HG03025 (cell line): ENCODE measurements at regions not wholly inside any gene's neighbourhood (a gene's known extent, or its start where the extent isn't known, plus 50 kb on each side); places are given as distances from the start of the nearest gene placed in this dataset.
"Not testable (repeated sequence)": the region's sequence is repeated elsewhere in the genome, so short reads cannot be mapped to it uniquely, and the experiment has no call there.

Experiments
- ATAC-seq: cut with Tn5 transposase; IDR thresholded peaks from one replicate; pipeline ENCODE4 v1.9.1; 2021; ENCODE audit warnings: mild to moderate bottlenecking, moderate library complexity; ENCODE audit not compliant: unreplicated experiment, low FRiP score

- not testable (repeated sequence) for ATAC-seq
Measured at GRCh38 chr6:166846446-166847142, 109.8 kb downstream of the RNASET2 start.

DNA sequence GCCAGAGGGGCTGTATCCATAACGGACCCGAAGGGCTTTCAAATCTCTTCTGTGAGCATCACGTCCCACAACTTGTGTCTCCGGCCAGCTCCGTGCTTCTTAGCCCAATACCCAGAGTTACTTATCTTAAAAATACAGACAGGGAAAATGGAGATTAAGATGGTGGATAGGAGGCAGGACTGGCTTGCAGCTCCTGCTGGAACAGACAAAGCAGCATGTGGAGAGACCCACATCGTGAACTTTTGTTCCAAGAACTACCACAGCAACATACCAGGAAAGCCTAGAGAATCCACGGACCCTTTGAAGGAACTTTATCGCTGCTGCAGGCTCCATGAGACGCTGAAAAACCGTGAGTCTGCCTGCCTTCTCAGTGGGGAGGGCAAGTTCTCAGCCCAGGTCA is 113.7 kb downstream of the RNASET2 start:
- ATAC-seq: no peak

- no peak for ATAC-seq
Measured at GRCh38 chr6:166841216-166841615, 115.1 kb downstream of the RNASET2 start.

- ATAC-seq: no peak
Measured at GRCh38 chr6:166839569-166839968, 116.8 kb downstream of the RNASET2 start.

GRCh38 chr6:166838987-166839386 is 117.4 kb downstream of the RNASET2 start:
- no peak for ATAC-seq

DNA sequence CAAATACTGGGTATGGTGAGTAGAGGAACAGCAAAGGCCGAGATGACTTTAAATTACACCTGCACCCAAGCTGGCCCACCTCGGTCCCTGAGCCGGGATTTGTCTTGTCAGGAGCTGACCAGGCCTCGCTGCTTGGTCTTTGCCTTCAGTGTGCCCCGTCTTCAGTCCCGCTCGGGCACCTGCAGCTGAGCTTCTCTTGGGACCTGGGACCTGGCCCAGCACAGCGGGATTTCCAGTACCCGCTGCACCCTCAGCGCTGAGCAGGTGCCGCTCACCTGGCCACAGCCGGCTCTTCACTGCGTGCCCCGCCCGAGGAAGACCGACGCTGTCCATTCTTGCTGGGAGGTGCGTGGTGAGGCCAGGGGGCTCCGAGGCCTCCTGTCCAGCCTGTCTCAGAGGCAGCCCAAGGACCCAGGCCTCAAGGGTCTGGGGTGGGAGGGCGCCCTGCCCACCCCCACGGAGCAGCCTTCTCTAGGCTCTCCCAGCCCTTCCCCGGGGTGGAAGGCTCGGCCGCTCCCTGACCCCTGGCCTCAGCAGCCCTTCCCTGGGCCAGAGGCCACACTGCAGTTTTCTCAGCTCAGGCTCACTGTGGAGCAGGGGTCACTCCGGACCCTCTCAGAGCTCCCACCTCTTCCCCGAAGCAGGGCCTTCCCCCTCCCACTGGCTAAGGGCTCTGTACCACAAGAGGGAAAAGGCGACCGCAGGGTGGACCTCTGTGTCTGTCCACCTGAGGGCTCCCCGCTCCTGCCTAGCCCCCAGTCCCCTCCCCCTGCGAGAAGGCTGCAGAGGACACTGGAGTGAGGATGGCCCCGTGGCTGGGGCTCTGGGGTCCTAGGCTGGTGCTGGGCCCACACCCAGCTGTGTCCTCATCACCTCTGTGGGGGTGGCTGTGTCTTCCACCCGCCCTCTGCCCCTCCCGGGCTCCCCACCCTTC is 119.3 kb downstream of the RNASET2 start:
- ATAC-seq: no peak

DNA sequence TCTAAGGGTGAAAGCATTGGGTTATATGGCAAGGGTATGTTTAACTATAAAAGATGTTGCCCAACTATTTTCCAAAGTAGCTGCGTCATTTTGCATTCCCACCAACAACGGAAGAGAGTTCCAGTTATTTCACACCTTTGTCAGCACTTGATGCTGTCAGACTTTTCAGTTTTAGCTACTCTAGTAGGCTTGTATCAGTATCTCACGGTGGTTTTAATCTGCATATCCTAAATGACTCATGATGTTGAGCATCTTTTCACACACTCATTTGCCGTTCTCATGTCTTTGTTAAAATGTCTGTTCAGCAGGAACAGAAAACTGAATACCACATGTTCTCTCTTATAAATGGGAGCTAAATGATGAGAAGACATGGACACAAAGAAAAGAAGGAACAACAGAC is 122.3 kb downstream of the RNASET2 start:
- no peak for ATAC-seq

DNA sequence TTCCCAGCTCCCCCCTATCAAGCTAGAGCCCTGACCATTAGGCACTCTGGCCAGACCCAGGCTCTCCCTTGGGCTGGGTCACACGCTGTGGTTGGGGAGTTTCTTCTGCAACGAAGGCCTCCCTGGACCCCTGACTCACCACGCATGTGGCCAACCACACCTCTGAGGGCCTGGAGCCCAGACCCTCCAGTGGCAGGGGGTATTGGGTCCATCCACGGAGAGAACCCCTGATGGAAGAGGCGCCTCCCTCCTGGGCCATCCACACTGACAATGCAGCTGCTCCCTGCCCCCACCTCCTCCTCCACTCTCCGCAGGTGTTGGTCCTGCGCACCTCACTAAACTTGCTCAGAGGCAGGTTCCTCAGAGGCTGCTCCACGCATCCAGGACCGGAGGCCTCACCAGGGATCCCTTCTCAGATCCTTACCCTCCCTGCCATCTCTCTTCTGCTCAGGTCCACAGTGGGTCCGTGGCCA is 125.4 kb downstream of the RNASET2 start:
- ATAC-seq: peak; percentile 13

- peak; percentile 92 for ATAC-seq
Measured at GRCh38 chr6:166830185-166830890, 126.0 kb downstream of the RNASET2 start.

GRCh38 chr6:166826264-166826663 is 130.1 kb downstream of the RNASET2 start:
- no peak for ATAC-seq

DNA sequence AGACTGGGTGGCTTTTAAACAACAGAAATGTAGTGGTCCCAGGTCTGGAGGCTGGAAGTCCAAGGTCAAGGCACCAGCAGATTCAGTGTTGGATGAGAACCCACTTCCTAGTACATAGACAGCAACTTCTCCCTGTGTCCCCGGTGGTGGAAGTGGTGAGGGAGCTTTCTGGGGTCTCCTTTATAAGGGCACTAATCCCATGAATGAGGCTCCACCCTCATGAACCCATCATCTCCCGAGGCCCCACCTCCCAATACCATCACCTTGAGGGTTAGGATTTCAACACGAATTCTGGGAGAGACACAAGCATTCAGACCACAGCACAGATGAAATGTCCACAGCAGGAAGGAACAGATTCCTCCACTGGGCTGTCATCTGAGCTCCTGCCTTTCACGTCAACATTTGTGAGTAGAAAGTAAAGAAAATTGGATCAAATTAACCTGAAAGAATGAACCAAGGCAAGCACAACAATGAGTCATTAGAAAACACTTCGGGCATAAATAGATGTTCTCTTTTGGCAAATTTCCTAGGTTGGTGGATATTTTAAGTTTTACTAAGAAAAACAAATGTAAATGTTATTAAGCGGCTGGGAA is 130.7 kb downstream of the RNASET2 start:
- no peak for ATAC-seq

DNA sequence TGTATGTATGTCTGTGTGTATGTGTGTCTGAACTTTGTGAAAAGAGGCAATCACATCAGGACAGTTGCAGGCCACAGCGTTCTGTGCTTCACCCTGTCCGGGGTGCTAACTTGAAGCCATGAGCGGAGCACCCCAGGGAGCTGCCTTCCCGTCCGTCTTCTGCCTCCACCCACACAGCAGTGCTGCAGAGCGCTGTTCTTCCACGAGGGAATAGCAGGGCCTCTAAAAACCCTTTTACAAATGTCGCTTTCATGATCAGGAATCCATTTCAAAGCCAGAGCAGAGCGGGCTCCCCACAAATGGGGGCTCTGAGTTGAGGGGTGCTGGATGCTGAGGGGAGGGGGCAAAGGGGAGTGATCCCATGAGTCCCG is 131.5 kb downstream of the RNASET2 start:
- no peak for ATAC-seq

DNA sequence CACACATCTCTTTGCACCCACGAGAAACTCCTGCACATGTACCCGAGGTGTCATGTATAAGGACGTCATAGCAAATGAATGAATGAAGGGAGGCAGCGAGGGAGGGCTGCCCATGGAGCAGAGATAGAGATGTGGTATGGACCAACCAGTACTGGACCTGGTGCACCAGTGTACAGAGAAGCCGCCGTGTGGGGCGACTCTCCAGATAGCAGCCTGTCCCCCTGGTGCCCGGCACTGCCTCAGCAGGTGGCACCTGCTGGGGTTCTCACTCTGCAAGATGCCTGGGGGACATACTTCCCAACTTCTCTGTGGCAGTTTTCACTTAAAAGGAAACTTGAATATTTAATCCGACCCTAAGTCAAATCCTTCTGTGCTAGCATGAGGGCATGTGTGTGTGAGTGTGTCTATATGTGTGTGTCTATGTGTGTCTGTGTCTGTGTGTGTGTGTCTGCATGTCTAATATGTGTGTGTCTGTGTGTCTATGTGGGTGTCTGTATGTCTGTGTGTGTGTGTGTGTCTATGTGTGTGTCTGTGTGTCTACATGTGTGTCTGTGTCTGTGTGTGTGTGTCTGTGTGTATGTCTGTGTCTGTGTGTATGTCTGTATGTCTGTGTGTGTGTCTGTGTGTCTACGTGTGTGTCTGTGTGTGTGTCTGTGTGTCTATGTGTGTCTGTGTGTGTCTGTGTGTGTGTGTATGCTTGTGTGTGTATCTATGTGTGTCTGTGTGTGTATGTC is 132.0 kb downstream of the RNASET2 start:
- ATAC-seq: no peak

DNA sequence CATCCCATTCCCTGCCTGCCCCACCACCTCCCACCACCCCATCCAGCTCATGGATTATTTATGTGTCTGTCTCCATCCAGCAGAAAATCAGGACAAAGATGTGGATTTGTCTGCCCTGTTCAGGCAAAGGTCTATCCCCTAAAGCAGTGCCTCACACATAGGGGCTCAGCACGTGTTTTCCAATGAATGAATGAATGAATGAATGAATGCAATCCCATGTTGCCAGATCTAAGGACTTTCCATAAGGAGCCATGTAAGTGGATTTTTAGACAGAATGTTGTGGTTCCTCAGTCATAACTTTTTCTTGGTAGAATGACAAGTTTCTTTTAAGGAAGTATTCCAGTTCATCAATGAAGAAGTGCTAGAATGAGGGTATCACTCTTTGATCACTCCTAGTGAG is 133.7 kb downstream of the RNASET2 start:
- ATAC-seq: no peak

GRCh38 chr6:166820483-166820882 is 135.9 kb downstream of the RNASET2 start:
- no peak for ATAC-seq

DNA sequence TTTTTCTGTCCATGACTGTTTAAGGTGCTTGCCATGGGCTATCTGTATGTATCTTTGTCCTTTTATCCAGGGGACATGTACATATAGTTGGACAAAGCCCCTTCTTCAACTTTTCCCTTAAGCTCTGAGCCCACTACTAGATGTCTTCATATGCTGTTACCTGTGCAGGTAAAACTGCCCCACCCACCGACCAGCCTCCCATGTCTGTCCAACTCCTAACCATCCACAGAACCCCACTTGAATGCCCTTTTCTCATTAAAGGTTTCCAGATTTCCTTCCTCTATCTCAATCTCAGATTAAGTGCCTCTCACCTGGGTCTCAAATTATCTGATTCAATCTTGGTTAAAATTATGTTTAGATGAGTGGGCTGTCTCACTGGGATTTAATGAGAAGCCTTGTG is 136.3 kb downstream of the RNASET2 start:
- ATAC-seq: no peak

- ATAC-seq: no peak
Measured at GRCh38 chr6:166815629-166816028, 140.7 kb downstream of the RNASET2 start.

DNA sequence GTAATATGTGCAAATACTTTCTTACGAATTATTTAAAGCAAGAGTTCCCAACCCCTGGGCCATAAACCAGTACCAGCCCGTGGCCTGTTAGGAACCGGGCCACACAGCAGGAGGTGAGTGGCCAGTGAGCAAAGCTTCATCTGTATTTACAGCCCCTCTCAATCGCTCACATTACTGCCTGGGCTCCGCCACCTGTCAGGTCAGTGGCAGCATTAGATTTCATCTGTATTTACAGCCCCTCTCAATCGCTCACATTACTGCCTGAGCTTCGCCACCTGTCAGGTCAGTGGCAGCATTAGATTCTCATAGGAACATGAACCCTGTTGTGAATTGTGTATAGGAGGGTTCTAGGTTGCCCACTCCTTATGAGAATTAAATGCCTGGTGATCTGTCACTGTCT is 142.0 kb downstream of the RNASET2 start:
- ATAC-seq: no peak

GRCh38 chr6:166813461-166813860 is 142.9 kb downstream of the RNASET2 start:
- ATAC-seq: no peak

- no peak for ATAC-seq
Measured at GRCh38 chr6:166810864-166811263, 145.5 kb downstream of the RNASET2 start.
